Psoas muscle (tissue), 7 donors: ENCODE measurements at regions not wholly inside any gene's neighbourhood (a gene's known extent, or its start where the extent isn't known, plus 50 kb on each side); places are given as distances from the start of the nearest gene placed in this dataset.

Experiments used
- ATAC-seq, 4 donors: fragments of 200-7000 bp; cut with Tn5 transposase; one replicate each; pipeline ENCODE4 v1.9.1; 2020; ENCODE audit warnings: moderate library complexity in 3 of 4, mild to moderate bottlenecking in 2 of 4
- DNase-seq, 2 donors: peaks; one replicate each; pipeline ENCODE4 v3.0.0-alpha.2; 2020
- H3K27ac ChIP-seq: fragments of 200-600 bp; one replicate; pipeline ENCODE4 v1.8.0; 2022
- H3K27me3 ChIP-seq, 3 donors: fragments of 200-600 bp in 1 of 3; one replicate each; pipeline versions ENCODE4 v1.6.1 to v1.8.0; 2013 to 2022; ENCODE audit warnings: low read length in 2 of 3, mild to moderate bottlenecking in 2 of 3, moderate library complexity in 1 of 3; ENCODE audit not compliant: insufficient read depth in 3 of 3
- H3K36me3 ChIP-seq, 2 donors: fragments of 200-600 bp in 1 of 2; one replicate each; pipeline versions ENCODE4 v1.6.1 to v1.8.0; 2013 to 2022; ENCODE audit warnings: low read depth in 1 of 2, mild to moderate bottlenecking in 1 of 2, moderate library complexity in 1 of 2; ENCODE audit not compliant: insufficient read depth in 1 of 2
- H3K4me1 ChIP-seq: fragments of 200-600 bp; one replicate; pipeline ENCODE4 v1.8.0; 2022
- H3K4me3 ChIP-seq: fragments of 200-600 bp; one replicate; pipeline ENCODE4 v1.8.0; 2022; ENCODE audit warnings: mild to moderate bottlenecking
- H3K9me3 ChIP-seq: fragments of 200-600 bp; one replicate; pipeline ENCODE4 v1.8.0; 2022
- CTCF ChIP-seq: fragments of 200-600 bp; IDR thresholded peaks from one replicate; pipeline ENCODE4 v1.8.0; 2022; ENCODE audit warnings: antibody characterized with exemption
- WGBS, 3 donors: extraction: QIAGEN DNeasy Blood & Tissue Kit; methylation state at CpG; one replicate each; pipeline versions ENCODE4 v1.1.6 to v1.1.7; 2013; 5-methylcytosine and 5-hydroxymethylcytosine counted together
- intact Hi-C, 2 donors: fragments of 100-400 bp; cut with DNase I; formaldehyde crosslinking; loops; one replicate each; pipeline versions ENCODE4 v1.11.0 to v1.14.2; 2022
- donor health status: healthy with polysubstance abuse.
- donor health status: DM: no; HTN: no; CAD: no; lungs with moderate emphysema.
- donor health status: Bipolar disorder and iron deficiency.
- donor health status: healthy.
- donor health status: DM: yes; HTN: yes; CAD: no.
- donor health status: DM: no; HTN: no; CAD: no.
- donor health status: DM: yes; HTN: yes; CAD: no.

- Histone ChIP-seq H3K9me3 (no peaks in the 10 kb centered on the region), H3K4me1 (no peaks in the 10 kb centered on the region), H3K4me3 (no peak overlapping the region), H3K36me3 (no peaks in the 10 kb centered on the region), H3K27me3 (no peaks in the 10 kb centered on the region), H3K27ac (no peak overlapping the region)
- intact Hi-C loops = no loop called here
- ATAC-seq (no peak), DNase-seq (no peak)
- 90 to 96% (median 95%) methylated on average over 4 of the region's 4 CpGs for WGBS, 3 donors
- no peak for TF ChIP-seq CTCF
These were observed 349.3 kb downstream of the MN1 start for GRCh38 chr22:27452245-27452644.

- ATAC-seq = no peak
- H3K27me3 ChIP-seq = no peaks in the 10 kb centered on the region
- no peak overlapping the region for H3K27ac ChIP-seq
- DNase-seq = no peak
- no peaks in the 10 kb centered on the region for H3K4me1 ChIP-seq
- TF ChIP-seq CTCF = no peak
- 86 to 87% (median 87%) methylated on average over 4 of the region's 4 CpGs for WGBS, 3 donors
- no peaks in the 10 kb centered on the region for H3K36me3 ChIP-seq
- H3K4me3 ChIP-seq = no peak overlapping the region
- H3K9me3 ChIP-seq = no peaks in the 10 kb centered on the region
- intact Hi-C loops = no loop called here
These were observed 348.6 kb downstream of the MN1 start for GRCh38 chr22:27452922-27453321.

- ATAC-seq = no peak
- Histone ChIP-seq H3K9me3 (no peaks in the 10 kb centered on the region), H3K4me1 (no peaks in the 10 kb centered on the region), H3K36me3 (no peaks in the 10 kb centered on the region), H3K27me3 (no peaks in the 10 kb centered on the region), H3K27ac (no peak overlapping the region), H3K4me3 (no peak overlapping the region)
- no peak for TF ChIP-seq CTCF
- intact Hi-C loops = no loop called here
- 63 to 74% (median 74%) methylated on average over 4 of the region's 4 CpGs for WGBS, 3 donors
- DNase-seq = no peak
These were observed 347.8 kb downstream of the MN1 start for GRCh38 chr22:27453725-27454124.

GRCh38 chr22:27454807-27455450 is 346.6 kb downstream of the MN1 start:
- no peaks in the 10 kb centered on the region for H3K36me3 ChIP-seq
- no peaks in the 10 kb centered on the region for H3K27me3 ChIP-seq
- DNase-seq (no peak), ATAC-seq (no peak)
- H3K4me1 ChIP-seq = no peaks in the 10 kb centered on the region
- WGBS, 3 donors = 54 to 62% (median 60%) methylated on average over 4 of the region's 4 CpGs
- intact Hi-C loops = no loop called here
- no peak overlapping the region for H3K4me3 ChIP-seq
- H3K9me3 ChIP-seq = no peaks in the 10 kb centered on the region
- no peak overlapping the region for H3K27ac ChIP-seq
- no peak for TF ChIP-seq CTCF

- DNase-seq (no peak), ATAC-seq (no peak)
- H3K27ac ChIP-seq = no peak overlapping the region
- no peaks in the 10 kb centered on the region for H3K36me3 ChIP-seq
- no peak overlapping the region for H3K4me3 ChIP-seq
- intact Hi-C loops = no loop called here
- H3K4me1 ChIP-seq = no peaks in the 10 kb centered on the region
- no peaks in the 10 kb centered on the region for H3K9me3 ChIP-seq
- 81 to 95% (median 84%) methylated on average over 2 of the region's 2 CpGs for WGBS, 3 donors
- no peak for TF ChIP-seq CTCF
- H3K27me3 ChIP-seq = peaks cover 0 to 2% (median under 1%) of the 10 kb centered on the region in 3 donors
These were observed 346.0 kb downstream of the MN1 start for GRCh38 chr22:27455526-27455925.
